NOMO-1 (cell line): ENCODE measurements at regions not wholly inside any gene's neighbourhood (a gene's known extent, or its start where the extent isn't known, plus 50 kb on each side); places are given as distances from the start of the nearest gene placed in this dataset.
A peak's percentile ranks its signal among the peaks of the same experiment; 100 is the strongest.

Source experiments
- DNase-seq, 2 experiments: peaks; one replicate each; lab custom pipeline; 2025; ENCODE audit not compliant: unreplicated experiment in 2 of 2; lab: John Stamatoyannopoulos, UW

GRCh38 chr7:114852293-114852692 is 69.6 kb upstream of the MDFIC start:
- DNase-seq: no peak

- no peak for DNase-seq
Observed at GRCh38 chr7:114853189-114853588, 68.7 kb upstream of the MDFIC start.

GRCh38 chr7:114854369-114854768 is 67.5 kb upstream of the MDFIC start:
- DNase-seq: no peak

- no peak for DNase-seq
Observed at GRCh38 chr7:114856625-114857024, 65.3 kb upstream of the MDFIC start.

GRCh38 chr7:114857605-114858004 is 64.3 kb upstream of the MDFIC start:
- no peak for DNase-seq

- DNase-seq: no peak
Observed at GRCh38 chr7:114859477-114859876, 62.4 kb upstream of the MDFIC start.

GRCh38 chr7:114860206-114860605 is 61.7 kb upstream of the MDFIC start:
- no peak for DNase-seq

GRCh38 chr7:114862406-114862805 is 59.5 kb upstream of the MDFIC start:
- no peak for DNase-seq

- no peak for DNase-seq
Observed at GRCh38 chr7:114864278-114864677, 57.6 kb upstream of the MDFIC start.

- peak in 1 of 2 experiments; percentile 7 for DNase-seq
Observed at GRCh38 chr7:114865564-114865963, 56.3 kb upstream of the MDFIC start.
